ENCODE measurements at regions not wholly inside any gene's neighbourhood (a gene's known extent, or its start where the extent isn't known, plus 50 kb on each side); places are given as distances from the start of the nearest gene placed in this dataset.

GRCh38 chr22:44372611-44373010 is 59.9 kb upstream of the SHISAL1 start:
- ChIA-PET CTCF (interaction anchor here (0.6 kb wide), 1 partner anchor 68 kb away, joined by 3 read pairs; no protein-coding TSS in a partner anchor), POLR2A (no interaction called here)
- H3K27me3 ChIP-seq (ENCODE audit: control insufficient read depth, insufficient read depth, low read length) = no peaks in the 10 kb centered on the region
- no peaks in the 10 kb centered on the region for H3K36me3 ChIP-seq (ENCODE audit: control insufficient read depth, insufficient read depth, low read length)
- no peak overlapping the region for H3K4me3 ChIP-seq (ENCODE audit: low read depth, low read length)
- TF ChIP-seq CTCF (IDR thresholded peaks at IDR 0.05; ENCODE audit: insufficient read depth, low read depth, low read length) = no peak
- no peak for DNase-seq (ENCODE audit: low read depth)

GRCh38 chr22:44371741-44372525 is 59.2 kb upstream of the SHISAL1 start:
- H3K4me3 ChIP-seq (ENCODE audit: low read depth, low read length) = no peak overlapping the region
- POLR2A ChIA-PET = no interaction called here
- no peak for DNase-seq (ENCODE audit: low read depth)
- H3K27me3 ChIP-seq (ENCODE audit: control insufficient read depth, insufficient read depth, low read length) = no peaks in the 10 kb centered on the region
- CTCF ChIA-PET = interaction anchor here (0.6 kb wide), 2 partner anchors 63 to 68 kb away, joined by 3 read pairs; no protein-coding TSS in a partner anchor
- no peak for TF ChIP-seq CTCF (IDR thresholded peaks at IDR 0.05; ENCODE audit: insufficient read depth, low read depth, low read length)
- no peaks in the 10 kb centered on the region for H3K36me3 ChIP-seq (ENCODE audit: control insufficient read depth, insufficient read depth, low read length)

GRCh38 chr22:44369916-44370801 is 57.4 kb upstream of the SHISAL1 start:
- no peak for DNase-seq (ENCODE audit: low read depth)
- Histone ChIP-seq H3K4me3 (ENCODE audit: low read depth, low read length) (no peak overlapping the region), H3K36me3 (ENCODE audit: control insufficient read depth, insufficient read depth, low read length) (no peaks in the 10 kb centered on the region), H3K27me3 (ENCODE audit: control insufficient read depth, insufficient read depth, low read length) (no peaks in the 10 kb centered on the region)
- no peak for TF ChIP-seq CTCF (IDR thresholded peaks at IDR 0.05; ENCODE audit: insufficient read depth, low read depth, low read length)
- POLR2A ChIA-PET = no interaction called here
- CTCF ChIA-PET = interaction anchor here (1.2 to 1.6 kb wide), 3 partner anchors 8 to 377 kb away, joined by 3 to 4 read pairs (median 3); no protein-coding TSS in a partner anchor

GRCh38 chr22:44369293-44369661 is 56.5 kb upstream of the SHISAL1 start:
- no peaks in the 10 kb centered on the region for H3K27me3 ChIP-seq (ENCODE audit: control insufficient read depth, insufficient read depth, low read length)
- ChIA-PET CTCF (interaction anchor here (1.2 to 1.6 kb wide), 3 partner anchors 9 to 376 kb away, joined by 3 to 4 read pairs (median 3); no protein-coding TSS in a partner anchor), POLR2A (no interaction called here)
- no peaks in the 10 kb centered on the region for H3K36me3 ChIP-seq (ENCODE audit: control insufficient read depth, insufficient read depth, low read length)
- DNase-seq (ENCODE audit: low read depth) = no peak
- H3K4me3 ChIP-seq (ENCODE audit: low read depth, low read length) = no peak overlapping the region
- no peak for TF ChIP-seq CTCF (IDR thresholded peaks at IDR 0.05; ENCODE audit: insufficient read depth, low read depth, low read length)

All from BJ (cell line).